LHCN-M2 (cell line): ENCODE measurements at regions not wholly inside any gene's neighbourhood (a gene's known extent, or its start where the extent isn't known, plus 50 kb on each side); places are given as distances from the start of the nearest gene placed in this dataset.

Experiments used
- DNase-seq: peaks from one replicate; pipeline ENCODE4 v3.0.0-alpha.2; 2012; ENCODE audit warnings: low read depth

GRCh38 chr2:66794070-66794469 is 359.1 kb downstream of the MEIS1 start:
- DNase-seq = no peak

GRCh38 chr2:66794551-66794950 is 359.6 kb downstream of the MEIS1 start:
- no peak for DNase-seq

DNA sequence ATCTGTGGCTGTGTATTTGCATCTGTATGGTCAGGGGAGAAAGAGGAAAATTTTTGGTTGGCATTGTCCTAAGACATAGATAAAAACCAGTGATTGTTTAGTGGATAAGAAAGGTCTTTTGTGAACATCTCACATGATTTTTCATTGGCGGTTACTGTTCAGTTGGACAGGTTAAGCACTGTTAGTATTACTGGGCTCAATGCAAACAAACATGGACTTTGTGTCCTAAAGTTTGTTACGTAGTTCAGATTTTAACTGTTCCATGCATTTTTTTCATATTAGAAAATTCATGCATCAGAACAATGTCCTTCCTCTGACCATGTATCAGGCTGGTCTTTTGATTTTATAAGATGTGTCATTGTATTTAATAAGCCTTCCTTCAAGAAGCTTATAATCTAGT is 368.0 kb downstream of the MEIS1 start:
- no peak for DNase-seq

- no peak for DNase-seq
These were observed 368.8 kb downstream of the MEIS1 start for GRCh38 chr2:66803726-66804125.

- no peak for DNase-seq
These were observed 370.3 kb downstream of the MEIS1 start for GRCh38 chr2:66805016-66805865.

- DNase-seq = no peak
These were observed 371.0 kb downstream of the MEIS1 start for GRCh38 chr2:66805968-66806367.

DNA sequence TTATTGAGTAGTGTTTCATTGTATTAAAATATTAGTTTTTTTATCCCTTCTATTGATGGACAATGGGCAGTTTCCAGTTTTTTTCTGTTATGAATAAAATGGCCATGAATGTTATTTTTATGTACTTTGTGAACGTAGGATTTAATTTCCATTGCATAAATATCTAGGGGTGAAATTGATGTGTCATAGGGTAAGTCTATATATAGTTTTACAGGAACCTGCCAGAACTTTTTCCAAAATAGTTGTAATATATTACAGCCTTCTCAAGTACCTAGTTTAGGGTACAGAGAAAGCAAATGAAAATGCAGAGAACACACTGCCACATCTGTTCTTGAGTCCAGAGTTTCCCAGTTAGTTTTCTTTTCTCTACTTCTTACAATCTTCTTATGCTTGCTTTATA is 378.6 kb downstream of the MEIS1 start:
- no peak for DNase-seq

DNA sequence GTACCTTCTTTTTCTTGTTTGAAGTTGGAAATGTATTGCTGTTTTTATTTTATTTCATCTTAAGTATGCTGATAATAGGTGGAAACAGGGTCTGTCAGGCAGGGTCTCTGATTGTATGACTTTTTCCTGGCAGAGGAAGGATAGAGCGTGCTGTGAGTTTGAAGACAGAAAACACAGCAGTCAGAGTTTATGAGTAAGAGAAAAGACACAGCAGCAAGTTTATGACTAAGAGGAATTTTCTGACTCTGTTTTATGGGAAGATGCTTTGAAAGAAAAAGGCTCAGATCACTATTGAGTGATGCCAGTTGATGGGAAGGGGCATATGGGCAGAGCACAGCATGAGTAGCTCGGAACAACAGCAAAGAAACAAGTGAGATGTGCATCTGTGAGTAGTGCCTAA is 379.1 kb downstream of the MEIS1 start:
- DNase-seq = peak; percentile 3

DNA sequence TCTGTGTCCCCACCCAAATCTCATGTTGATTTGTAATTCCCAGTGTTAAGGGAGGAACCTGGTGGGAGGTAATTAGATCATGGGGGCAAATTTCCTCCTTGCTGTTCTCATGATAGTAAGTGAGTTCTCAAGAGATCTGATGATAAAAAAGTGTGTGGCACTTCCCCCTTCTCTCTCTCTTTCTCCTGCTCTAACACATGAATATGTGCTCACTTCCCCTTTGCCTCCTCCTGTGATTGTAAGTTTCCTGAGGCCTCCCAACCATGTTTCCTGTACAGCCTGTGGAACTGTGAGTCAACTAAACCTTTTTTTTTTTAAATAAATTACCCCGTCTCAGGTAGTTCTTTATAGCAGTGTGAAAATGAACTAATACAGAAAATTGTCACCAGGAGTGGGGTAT is 380.0 kb downstream of the MEIS1 start:
- no peak for DNase-seq

- no peak for DNase-seq
These were observed 381.0 kb downstream of the MEIS1 start for GRCh38 chr2:66815886-66816285.

- no peak for DNase-seq
These were observed 386.2 kb downstream of the MEIS1 start for GRCh38 chr2:66821168-66821567.

DNA sequence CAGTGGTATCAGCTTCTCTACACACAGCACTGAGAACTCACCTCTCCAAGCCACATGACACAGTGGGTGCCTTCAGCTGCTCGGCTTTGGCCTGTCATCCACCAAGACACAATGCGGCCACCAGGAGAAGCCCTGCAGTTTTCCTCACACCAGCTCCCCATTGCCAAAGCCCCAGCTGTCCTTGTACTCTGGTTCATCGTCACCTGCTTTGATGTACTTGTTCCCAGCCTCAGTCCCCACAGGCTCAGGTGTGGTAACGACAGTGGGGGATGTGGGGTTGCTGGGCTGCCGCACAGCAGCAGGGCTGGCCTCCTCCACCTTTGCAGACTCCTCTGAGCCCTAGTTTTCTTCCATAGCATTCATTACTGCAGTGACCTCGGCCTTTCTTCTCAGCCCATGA is 387.3 kb downstream of the MEIS1 start:
- no peak for DNase-seq

- DNase-seq = no peak
These were observed 390.0 kb downstream of the MEIS1 start for GRCh38 chr2:66824926-66825325.

- no peak for DNase-seq
These were observed 392.9 kb downstream of the MEIS1 start for GRCh38 chr2:66827851-66828250.

DNA sequence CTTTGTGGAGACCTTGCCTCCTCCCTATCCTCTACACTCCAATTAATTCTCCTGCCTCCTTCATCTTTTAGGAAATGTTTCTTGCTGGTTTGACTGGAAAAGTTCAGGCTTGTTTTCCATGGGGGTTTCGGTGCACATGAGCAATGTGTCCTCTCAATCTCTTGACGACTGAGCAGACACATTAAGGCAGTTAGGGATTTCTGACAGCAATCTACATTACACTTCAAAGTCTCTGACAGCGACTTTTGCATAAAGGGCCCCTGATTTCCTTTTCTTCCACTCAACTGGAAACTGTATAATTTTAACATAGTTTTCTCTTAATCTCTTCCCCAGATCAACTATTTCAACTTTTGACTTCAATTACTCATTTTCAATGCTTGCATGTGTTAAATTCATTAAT is 394.0 kb downstream of the MEIS1 start:
- no peak for DNase-seq

- DNase-seq = no peak
These were observed 396.0 kb downstream of the MEIS1 start for GRCh38 chr2:66830881-66831280.

DNA sequence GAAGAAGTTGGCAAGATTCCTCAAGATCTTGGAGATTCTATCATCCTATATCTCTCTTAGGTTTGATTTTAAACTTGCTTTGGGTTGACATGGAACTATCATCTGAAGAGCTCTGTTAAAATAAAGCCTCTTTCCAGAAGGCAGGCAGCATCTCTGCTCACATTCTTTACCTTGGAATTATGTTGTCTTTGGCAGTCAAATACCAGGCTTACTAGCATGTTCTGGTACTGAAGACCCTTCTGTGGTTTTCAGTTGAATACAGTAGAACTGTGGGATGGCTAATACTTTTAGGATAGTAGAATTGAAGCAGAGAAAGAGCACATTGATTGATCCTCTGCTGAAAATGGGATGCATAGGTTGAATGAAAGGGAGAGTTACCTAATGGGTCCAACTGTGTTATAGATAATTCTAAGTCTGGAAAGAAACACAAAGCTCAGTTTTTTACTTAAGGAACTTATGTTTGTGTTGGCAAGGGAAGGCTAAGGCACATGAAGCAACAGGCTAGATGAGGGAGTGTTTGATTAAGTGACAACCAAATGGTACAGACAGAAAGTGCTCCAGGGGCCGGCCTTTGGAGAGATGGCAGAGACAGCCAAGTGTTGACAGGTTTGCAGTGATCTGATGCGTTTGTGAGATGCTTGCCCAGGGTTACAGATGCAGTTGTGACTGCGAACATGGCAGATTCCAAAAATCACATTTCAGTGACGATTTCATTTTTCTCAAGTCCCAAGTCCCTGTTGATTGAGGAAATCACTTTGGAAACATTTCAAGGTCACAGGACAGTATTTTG is 397.9 kb downstream of the MEIS1 start:
- DNase-seq = no peak

- no peak for DNase-seq
These were observed 399.9 kb downstream of the MEIS1 start for GRCh38 chr2:66834859-66835258.

- no peak for DNase-seq
These were observed 401.9 kb downstream of the MEIS1 start for GRCh38 chr2:66836851-66837250.

GRCh38 chr2:66839551-66840320 is 404.8 kb downstream of the MEIS1 start:
- peak; percentile 86 for DNase-seq

DNA sequence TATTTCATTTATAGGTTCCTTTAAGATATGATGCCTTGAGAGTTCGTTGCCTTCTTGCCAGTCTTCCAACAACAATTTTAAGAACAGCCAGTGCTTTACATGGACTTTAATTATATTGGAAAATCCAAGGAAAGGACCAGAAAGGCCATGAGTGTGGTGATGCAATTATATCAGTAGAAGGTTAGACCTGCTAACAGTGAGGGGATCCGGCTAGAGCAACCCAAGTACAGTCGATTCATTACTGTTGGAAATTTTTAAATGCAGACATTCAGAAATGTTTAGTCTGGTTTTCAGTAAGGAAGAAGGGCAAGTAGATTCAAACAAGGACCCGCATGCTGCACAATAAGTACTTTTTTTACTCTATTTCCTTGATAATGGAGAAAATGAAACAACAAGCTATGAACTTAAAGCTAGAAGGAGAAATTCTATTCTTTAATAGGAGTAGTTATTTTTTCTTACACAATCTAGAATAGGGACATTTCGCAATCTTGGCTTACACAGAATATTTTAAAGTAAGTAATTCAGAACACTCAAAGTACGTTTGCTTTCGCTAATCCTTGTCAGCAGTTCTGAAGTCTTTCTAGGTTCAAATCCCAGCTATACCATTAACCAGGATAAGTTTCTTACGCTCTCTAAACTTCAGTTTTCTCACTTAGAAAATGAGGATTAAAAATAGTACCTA is 405.5 kb downstream of the MEIS1 start:
- DNase-seq = peak; percentile 38

DNA sequence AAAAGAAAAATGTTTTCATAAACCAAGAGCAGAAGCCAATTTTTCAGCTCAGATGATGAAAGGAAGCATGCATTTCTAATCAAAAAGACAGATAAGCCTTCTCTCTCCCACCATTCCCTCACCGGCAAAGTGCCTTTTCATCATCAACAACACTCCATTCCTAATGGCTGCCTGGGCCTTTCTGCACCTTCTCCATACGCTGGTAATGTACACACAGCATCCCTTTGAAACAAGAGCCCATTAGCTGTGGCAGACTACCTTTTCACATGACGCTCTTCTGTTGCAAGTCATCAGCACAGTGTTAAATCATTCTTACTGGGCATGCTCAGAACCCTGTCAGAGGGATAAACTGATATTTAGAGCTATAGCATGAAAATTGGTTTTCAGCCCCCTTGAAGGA is 408.9 kb downstream of the MEIS1 start:
- no peak for DNase-seq
